GM12892 (cell line): ENCODE measurements at regions not wholly inside any gene's neighbourhood (a gene's known extent, or its start where the extent isn't known, plus 50 kb on each side); places are given as distances from the start of the nearest gene placed in this dataset.

ENCODE experiments used
- POLR2A ChIP-seq: IDR thresholded peaks from 2 replicates; pipeline ENCODE4 v1.6.1; 2011; ENCODE audit warnings: low read depth, low read length, control low read depth
- POLR2AphosphoS5 ChIP-seq: IDR thresholded peaks from 2 replicates; pipeline ENCODE4 v1.6.1; 2011; ENCODE audit warnings: low read depth, low read length, control low read depth
- TAF1 ChIP-seq: IDR thresholded peaks from 2 replicates; pipeline ENCODE4 v1.6.1; 2011; ENCODE audit warnings: low read depth, mild to moderate bottlenecking, control low read depth, low read length, borderline replicate concordance

GRCh38 chr6:113416170-113416569, 441.0 kb upstream of the MARCKS start:
- TF ChIP-seq POLR2AphosphoS5 (no peak), POLR2A (no peak), TAF1 (no peak)
